ENCODE measurements at regions not wholly inside any gene's neighbourhood (a gene's known extent, or its start where the extent isn't known, plus 50 kb on each side); places are given as distances from the start of the nearest gene placed in this dataset.

DNA sequence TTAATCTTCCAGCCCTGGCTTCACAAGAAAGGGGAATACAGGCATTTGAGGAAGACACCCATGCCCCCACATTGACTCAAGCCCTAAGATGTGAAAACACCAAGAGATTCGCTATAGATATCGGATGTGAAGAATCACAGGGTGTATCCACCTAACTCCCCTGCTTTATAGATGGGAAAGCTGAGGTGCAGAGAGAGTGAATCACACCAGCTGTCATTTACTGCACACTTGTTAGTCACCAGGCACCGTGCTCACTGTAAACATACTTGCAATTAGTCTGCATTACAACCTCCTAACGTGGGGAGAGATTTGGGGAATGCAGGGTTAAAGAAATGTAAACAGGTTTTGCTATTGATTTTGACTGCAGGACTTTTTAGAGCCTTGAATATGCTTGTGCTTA, 325.5 kb downstream of the C16orf95 start:
- Mint-ChIP-seq H3K4me3 (no peak overlapping the region), H3K9me3 (no peaks in the 10 kb centered on the region), H3K36me3 (ENCODE audit: insufficient read depth) (no peaks in the 10 kb centered on the region), H3K4me1 (peaks cover 5% of the 10 kb centered on the region), H3K27ac (ENCODE audit: low read depth) (no peak overlapping the region), H3K27me3 (peaks cover 66% of the 10 kb centered on the region)
- DNase-seq (ENCODE audit: low spot score in 2 of 2) = no peak
- ATAC-seq (replicated peaks; ENCODE audit: extremely low read depth, poor library complexity, severe bottlenecking) = no peak

DNA sequence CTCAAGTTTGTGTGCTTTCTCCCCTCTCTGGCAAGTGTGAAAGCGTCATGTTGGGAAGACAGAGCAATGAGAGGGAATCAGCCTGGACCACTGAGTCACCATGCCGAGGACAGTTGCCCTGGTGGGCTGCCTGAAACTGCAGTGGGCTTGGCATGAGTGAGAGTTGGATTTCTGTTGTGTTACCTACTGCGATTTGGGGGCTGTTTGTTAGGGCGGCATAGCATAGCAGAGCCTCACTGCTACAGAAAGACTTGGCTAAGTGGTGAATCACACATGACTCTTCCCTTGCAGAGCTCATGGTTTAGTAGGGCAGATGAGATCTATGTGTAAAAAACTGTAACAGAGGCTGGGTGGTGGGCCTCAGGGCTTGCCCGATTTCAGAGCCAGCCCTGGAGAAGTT, 324.6 kb downstream of the C16orf95 start:
- ATAC-seq (replicated peaks; ENCODE audit: extremely low read depth, poor library complexity, severe bottlenecking) = no peak
- Mint-ChIP-seq H3K36me3 (ENCODE audit: insufficient read depth) (no peaks in the 10 kb centered on the region), H3K27me3 (peaks cover 75% of the 10 kb centered on the region), H3K4me3 (no peak overlapping the region), H3K9me3 (no peaks in the 10 kb centered on the region), H3K27ac (ENCODE audit: low read depth) (no peak overlapping the region), H3K4me1 (peaks cover 5% of the 10 kb centered on the region)
- DNase-seq (ENCODE audit: low spot score in 2 of 2) = no peak

DNA sequence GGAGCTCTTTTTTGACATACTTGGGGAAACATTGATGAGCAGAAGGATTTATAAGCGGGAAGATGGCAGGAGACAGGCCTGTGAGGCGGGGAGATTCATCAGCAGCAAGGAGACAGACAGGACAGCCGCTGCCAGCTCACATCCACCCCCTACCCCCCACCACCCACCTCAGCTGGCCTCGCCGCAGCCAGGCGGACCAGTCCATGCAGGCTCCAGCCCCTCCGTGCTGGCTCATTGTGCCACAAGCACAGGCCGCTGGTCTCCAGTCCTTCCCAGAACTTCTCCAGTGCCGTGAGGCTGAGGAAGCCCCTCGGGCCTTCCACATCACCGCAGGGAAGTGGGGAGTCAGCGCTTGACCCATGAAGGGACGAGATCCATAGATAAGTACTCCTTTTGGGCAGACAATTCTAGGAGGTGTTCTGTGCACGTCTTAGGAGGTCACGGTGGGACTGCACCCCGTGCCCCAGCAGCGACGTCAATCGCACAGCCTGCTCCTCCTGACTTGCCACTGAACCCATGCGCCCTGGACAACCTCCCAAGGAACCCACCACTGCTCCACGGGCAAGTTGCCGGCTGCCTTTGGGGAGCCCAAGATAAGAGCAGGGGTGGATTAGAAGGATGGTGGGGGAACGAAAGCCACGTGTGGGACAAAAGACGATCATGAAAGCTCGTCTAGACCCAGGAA, 323.6 kb downstream of the C16orf95 start:
- Mint-ChIP-seq H3K4me3 (no peak overlapping the region), H3K36me3 (ENCODE audit: insufficient read depth) (no peaks in the 10 kb centered on the region), H3K27ac (ENCODE audit: low read depth) (no peak overlapping the region), H3K9me3 (no peaks in the 10 kb centered on the region), H3K27me3 (peaks cover 69% of the 10 kb centered on the region), H3K4me1 (peaks cover 5% of the 10 kb centered on the region)
- ATAC-seq (replicated peaks; ENCODE audit: extremely low read depth, poor library complexity, severe bottlenecking) (no peak), DNase-seq (ENCODE audit: low spot score in 2 of 2) (no peak)

DNA sequence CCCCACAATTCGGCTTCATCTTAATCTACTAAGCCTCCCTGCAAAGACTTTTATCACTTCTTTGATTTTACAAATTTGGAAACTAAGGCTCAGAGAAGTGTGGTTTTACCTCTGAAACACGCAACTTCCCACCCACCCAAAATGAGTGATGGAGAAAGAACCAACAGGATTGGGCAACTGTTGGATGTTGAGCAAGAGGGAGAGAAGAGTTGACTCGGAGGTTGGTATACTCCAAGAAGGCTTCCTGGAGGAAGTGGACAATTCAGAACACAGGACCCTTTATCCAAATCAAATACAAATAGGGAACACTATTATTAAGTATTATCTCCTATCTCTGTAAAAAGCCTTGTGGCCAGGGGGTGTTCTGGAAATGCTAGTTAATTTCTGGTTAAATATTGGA, 323.0 kb downstream of the C16orf95 start:
- H3K4me3 Mint-ChIP-seq = no peak overlapping the region
- peaks cover 5% of the 10 kb centered on the region for H3K4me1 Mint-ChIP-seq
- H3K27ac Mint-ChIP-seq (ENCODE audit: low read depth) = no peak overlapping the region
- DNase-seq (ENCODE audit: low spot score in 2 of 2) = no peak
- no peaks in the 10 kb centered on the region for H3K36me3 Mint-ChIP-seq (ENCODE audit: insufficient read depth)
- ATAC-seq (replicated peaks; ENCODE audit: extremely low read depth, poor library complexity, severe bottlenecking) = no peak
- no peaks in the 10 kb centered on the region for H3K9me3 Mint-ChIP-seq
- H3K27me3 Mint-ChIP-seq = peaks cover 63% of the 10 kb centered on the region

DNA sequence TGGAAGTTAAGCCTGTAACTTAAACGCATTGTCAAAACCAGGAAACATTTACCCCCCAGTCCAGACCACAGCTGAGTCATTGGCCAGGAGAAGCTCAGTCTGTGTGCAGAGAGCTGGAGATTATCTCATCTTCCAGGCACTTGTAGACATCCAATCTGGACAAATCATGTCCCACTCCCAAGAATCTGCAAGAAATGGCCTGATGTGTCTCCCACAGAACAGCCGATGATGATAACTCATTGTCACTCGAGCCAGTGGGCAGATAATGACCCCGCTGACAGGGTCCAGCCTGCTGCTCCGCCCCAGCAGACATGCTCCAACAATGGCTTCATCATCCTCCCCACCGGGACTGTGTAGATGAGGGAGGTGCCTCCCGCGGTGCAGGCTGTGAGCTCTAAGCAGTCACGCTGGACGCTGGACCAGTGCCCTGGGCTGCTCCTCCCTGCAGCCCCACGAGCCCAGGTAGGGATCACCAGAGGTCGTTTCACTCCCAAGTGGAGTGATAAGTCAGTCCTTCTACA, 322.5 kb downstream of the C16orf95 start:
- Mint-ChIP-seq H3K9me3 (no peaks in the 10 kb centered on the region), H3K4me3 (no peak overlapping the region), H3K27me3 (peaks cover 58% of the 10 kb centered on the region), H3K36me3 (ENCODE audit: insufficient read depth) (no peaks in the 10 kb centered on the region), H3K4me1 (peaks cover 5% of the 10 kb centered on the region), H3K27ac (ENCODE audit: low read depth) (no peak overlapping the region)
- no peak for DNase-seq (ENCODE audit: low spot score in 2 of 2)
- no peak for ATAC-seq (replicated peaks; ENCODE audit: extremely low read depth, poor library complexity, severe bottlenecking)

DNA sequence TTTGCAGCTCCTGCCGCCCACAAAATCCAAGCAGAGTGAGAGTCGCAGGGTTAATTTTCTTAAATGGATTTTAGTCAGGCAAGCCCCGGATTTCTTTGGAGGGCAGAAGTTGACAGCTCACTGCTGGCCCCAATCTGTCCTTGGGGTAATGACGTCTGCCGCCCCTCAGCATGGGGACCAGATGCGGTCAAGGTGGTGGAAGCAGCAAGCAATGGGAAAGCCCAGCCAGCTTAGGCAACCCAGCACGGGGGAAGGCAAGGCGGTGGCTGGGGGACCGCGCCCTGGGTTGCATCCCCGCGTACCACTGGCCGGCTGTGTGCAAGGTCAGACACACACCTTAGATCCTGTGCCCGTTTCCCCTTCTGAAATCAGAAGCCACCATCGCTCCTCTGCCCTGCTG, 321.7 kb downstream of the C16orf95 start:
- no peak for DNase-seq (ENCODE audit: low spot score in 2 of 2)

DNA sequence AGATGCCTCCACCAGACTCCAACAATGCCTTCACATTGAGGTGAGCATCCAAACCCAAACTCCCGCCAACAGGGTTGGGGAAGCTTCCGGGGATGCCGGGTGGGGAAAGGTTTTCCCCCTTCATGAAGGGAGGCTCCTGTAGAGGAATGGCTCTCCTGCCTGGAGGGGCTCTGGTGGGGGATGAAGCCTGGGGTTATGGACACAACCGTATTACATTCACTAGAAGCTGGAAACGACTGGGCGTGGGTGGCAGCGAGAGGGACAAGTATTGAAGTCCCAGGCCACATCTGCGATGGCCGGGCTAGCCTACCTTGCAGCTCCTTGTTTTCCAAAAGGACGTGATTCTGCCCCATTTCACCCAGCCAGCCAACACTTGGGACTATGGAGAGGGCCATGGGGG, 321.1 kb downstream of the C16orf95 start:
- ATAC-seq (replicated peaks; ENCODE audit: extremely low read depth, poor library complexity, severe bottlenecking) = no peak
- no peaks in the 10 kb centered on the region for H3K9me3 Mint-ChIP-seq
- H3K4me3 Mint-ChIP-seq = no peak overlapping the region
- DNase-seq (ENCODE audit: low spot score in 2 of 2) = no peak
- H3K4me1 Mint-ChIP-seq = no peaks in the 10 kb centered on the region
- peaks cover 44% of the 10 kb centered on the region for H3K27me3 Mint-ChIP-seq
- H3K36me3 Mint-ChIP-seq (ENCODE audit: insufficient read depth) = no peaks in the 10 kb centered on the region
- H3K27ac Mint-ChIP-seq (ENCODE audit: low read depth) = no peak overlapping the region

More for the DNA sequence above, 321.7 kb downstream of the C16orf95 start:
- no peak overlapping the region for H3K27ac Mint-ChIP-seq (ENCODE audit: low read depth)
- H3K36me3 Mint-ChIP-seq (ENCODE audit: insufficient read depth) = no peaks in the 10 kb centered on the region
- no peaks in the 10 kb centered on the region for H3K9me3 Mint-ChIP-seq
- peaks cover 50% of the 10 kb centered on the region for H3K27me3 Mint-ChIP-seq
- H3K4me1 Mint-ChIP-seq = peaks cover under 1% of the 10 kb centered on the region
- ATAC-seq (replicated peaks; ENCODE audit: extremely low read depth, poor library complexity, severe bottlenecking) = no peak
- H3K4me3 Mint-ChIP-seq = no peak overlapping the region

DNA sequence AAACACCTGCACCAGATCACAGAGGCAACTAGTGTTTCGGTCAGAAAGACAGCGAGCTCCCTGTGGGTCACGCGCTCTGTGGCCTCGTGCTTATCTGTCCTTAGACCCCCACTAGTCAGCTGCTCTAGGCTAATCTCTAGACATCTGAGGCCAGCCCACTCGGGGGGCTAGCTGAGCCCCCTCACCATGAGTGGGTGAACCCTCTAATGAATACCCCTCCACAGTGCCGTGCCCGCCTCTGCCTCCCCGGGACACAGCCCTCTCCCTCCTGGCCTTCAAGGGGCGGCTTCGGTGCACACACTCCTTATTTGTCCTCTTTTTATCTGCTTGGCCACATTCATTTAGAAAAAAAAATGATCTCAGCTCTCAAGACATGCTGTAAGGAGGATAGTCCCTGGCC, 320.1 kb downstream of the C16orf95 start:
- ATAC-seq (replicated peaks; ENCODE audit: extremely low read depth, poor library complexity, severe bottlenecking) = no peak
- H3K4me3 Mint-ChIP-seq = no peak overlapping the region
- H3K36me3 Mint-ChIP-seq (ENCODE audit: insufficient read depth) = no peaks in the 10 kb centered on the region
- no peak for DNase-seq (ENCODE audit: low spot score in 2 of 2)
- H3K9me3 Mint-ChIP-seq = no peaks in the 10 kb centered on the region
- H3K4me1 Mint-ChIP-seq = no peaks in the 10 kb centered on the region
- H3K27ac Mint-ChIP-seq (ENCODE audit: low read depth) = no peak overlapping the region
- peaks cover 34% of the 10 kb centered on the region for H3K27me3 Mint-ChIP-seq

DNA sequence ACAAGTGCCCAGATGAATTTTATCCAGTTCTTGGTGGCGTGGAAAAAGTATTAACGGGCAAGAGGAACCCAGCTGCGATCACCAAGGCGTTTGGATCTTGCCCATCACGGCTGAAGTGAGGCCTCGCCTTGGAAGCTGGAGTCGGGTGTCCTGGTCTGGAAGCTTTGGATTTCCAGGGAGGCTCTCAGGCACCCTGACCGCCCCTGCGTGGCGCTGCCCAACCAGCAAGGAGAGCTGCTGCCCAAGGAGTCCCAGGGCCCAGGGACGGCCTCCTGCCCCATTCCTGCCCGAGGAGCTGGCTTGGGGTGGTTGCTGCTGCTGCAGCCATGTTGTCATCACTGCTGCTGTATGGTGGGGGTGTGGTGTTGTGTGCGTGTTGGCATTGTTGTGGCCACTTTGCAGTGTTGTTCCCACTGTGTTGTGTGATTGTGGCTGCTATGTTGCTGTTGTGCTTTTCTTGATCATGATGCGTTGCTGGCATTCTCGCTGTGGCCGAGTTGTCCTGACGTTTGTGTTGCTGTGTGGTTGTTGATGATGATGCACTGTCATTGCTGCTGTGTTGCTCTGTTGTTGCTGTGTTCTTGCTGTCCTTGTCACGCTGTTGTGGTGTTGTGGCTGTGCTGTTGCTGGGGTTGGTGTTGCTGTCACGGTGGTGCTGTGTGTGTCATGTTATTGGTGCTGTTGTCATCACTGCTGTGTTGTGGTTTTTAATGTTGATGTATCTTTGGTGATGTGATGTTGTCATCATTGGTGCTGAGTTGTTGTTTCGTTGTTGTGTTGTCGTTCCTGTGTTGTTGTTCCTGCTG, 318.8 kb downstream of the C16orf95 start:
- Mint-ChIP-seq H3K4me1 (no peaks in the 10 kb centered on the region), H3K27me3 (peaks cover 21% of the 10 kb centered on the region), H3K9me3 (no peaks in the 10 kb centered on the region), H3K27ac (ENCODE audit: low read depth) (no peak overlapping the region), H3K36me3 (ENCODE audit: insufficient read depth) (no peaks in the 10 kb centered on the region), H3K4me3 (no peak overlapping the region)
- DNase-seq (ENCODE audit: low spot score in 2 of 2) (no peak), ATAC-seq (replicated peaks; ENCODE audit: extremely low read depth, poor library complexity, severe bottlenecking) (no peak)

DNA sequence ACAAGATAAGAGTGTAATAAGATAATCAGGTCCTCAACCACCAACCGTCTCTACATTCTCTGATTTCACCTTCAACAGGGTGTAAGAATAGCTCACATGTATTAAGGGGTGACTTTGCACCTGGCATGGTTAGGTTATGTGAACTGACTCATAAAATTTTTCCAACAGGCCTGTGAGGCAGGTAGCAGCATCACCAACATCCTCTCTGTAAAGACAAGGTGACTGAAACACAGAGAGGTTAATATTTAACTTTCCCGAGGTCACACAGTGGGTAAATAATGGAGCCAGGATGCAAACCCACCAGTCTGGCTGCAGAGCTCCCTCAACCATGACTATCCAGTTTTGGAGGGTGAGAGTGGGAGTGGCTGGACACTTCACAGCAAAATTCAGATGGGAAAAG, 317.2 kb downstream of the C16orf95 start:
- H3K9me3 Mint-ChIP-seq = no peaks in the 10 kb centered on the region
- H3K27me3 Mint-ChIP-seq = peaks cover 12% of the 10 kb centered on the region
- no peaks in the 10 kb centered on the region for H3K36me3 Mint-ChIP-seq (ENCODE audit: insufficient read depth)
- H3K4me1 Mint-ChIP-seq = no peaks in the 10 kb centered on the region
- ATAC-seq (replicated peaks; ENCODE audit: extremely low read depth, poor library complexity, severe bottlenecking) = no peak
- no peak overlapping the region for H3K27ac Mint-ChIP-seq (ENCODE audit: low read depth)
- H3K4me3 Mint-ChIP-seq = no peak overlapping the region
- DNase-seq (ENCODE audit: low spot score in 2 of 2) = no peak

DNA sequence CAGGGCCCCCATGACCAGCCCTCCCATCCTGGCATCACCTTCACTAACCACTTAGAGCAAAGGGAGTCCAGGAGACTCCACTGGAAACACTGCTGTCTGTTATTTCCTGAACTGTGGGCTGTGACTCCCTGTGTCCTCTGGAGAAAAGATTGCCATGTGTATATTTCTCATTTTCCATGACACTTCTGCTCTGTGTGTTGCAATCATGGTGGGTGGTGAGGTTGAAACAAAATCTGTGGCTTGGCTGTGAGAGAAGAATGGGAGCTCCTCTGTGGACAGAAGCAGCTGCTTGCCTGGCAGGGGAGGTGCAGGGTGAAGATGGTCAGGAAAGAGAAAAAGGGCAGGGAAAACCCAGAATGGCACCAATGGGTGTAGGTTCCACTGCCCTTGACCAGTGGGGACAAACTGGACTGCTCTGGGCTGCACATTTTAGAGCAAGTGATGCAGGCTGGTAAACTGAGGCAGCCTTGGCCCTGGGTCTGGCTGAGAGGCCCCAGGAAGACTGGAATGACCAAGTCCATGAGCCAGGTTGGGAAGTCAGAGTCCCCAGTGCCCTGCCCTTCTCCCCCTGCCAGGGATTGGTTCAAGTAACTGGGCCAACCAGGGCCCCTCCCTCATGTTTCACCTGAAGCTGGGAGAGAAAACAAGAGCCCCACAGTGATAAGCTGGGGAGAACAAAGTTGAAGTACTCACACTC, 314.3 kb downstream of the C16orf95 start:
- Mint-ChIP-seq H3K27me3 (peaks cover 12% of the 10 kb centered on the region), H3K36me3 (ENCODE audit: insufficient read depth) (no peaks in the 10 kb centered on the region), H3K4me3 (no peak overlapping the region), H3K27ac (ENCODE audit: low read depth) (no peak overlapping the region), H3K9me3 (no peaks in the 10 kb centered on the region), H3K4me1 (no peaks in the 10 kb centered on the region)
- ATAC-seq (replicated peaks; ENCODE audit: extremely low read depth, poor library complexity, severe bottlenecking) (no peak), DNase-seq (ENCODE audit: low spot score in 2 of 2) (no peak)

DNA sequence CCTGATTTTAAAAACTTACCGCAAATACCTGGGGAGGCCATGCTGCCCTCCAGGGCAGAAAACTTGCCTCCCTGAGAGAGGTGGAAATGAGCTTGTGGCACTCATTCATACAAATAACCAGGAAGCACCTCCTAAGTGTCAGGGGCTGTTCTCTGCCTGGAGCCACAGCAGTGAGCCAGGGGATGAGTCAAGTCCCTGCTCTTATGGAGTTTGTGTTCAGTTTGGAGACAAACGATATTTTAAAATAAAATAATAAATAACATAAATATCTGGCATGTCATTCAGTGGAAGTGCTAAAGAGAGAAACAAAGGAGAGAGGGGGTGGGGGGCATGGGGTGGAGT, 313.8 kb downstream of the C16orf95 start:
- H3K36me3 Mint-ChIP-seq (ENCODE audit: insufficient read depth) = no peaks in the 10 kb centered on the region
- H3K4me1 Mint-ChIP-seq = no peaks in the 10 kb centered on the region
- no peaks in the 10 kb centered on the region for H3K9me3 Mint-ChIP-seq
- no peak overlapping the region for H3K27ac Mint-ChIP-seq (ENCODE audit: low read depth)
- DNase-seq (ENCODE audit: low spot score in 2 of 2) (no peak), ATAC-seq (replicated peaks; ENCODE audit: extremely low read depth, poor library complexity, severe bottlenecking) (no peak)
- H3K27me3 Mint-ChIP-seq = peaks cover 12% of the 10 kb centered on the region
- H3K4me3 Mint-ChIP-seq = no peak overlapping the region

DNA sequence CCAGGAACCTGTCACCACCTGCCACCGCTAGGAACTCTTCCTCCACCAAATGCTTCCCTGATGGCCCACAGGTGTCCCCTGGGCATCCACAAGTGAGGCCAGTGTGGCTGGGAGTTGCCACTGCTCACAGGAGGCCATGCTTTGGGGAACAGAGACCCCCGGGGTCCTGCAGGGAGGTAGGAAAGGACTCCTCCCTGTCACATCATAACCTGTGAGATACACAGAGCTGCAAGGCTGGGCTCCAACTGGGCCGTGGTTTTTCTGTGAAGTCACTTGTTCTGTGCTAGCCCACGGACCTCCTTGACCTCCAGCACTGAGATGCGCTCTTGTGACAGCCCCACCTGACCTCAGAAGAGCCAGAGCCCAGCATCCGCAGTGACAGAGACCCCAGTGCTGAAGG, 311.2 kb downstream of the C16orf95 start:
- ATAC-seq (replicated peaks; ENCODE audit: extremely low read depth, poor library complexity, severe bottlenecking) (no peak), DNase-seq (ENCODE audit: low spot score in 2 of 2) (no peak)
- Mint-ChIP-seq H3K27me3 (peaks cover 12% of the 10 kb centered on the region), H3K36me3 (ENCODE audit: insufficient read depth) (no peaks in the 10 kb centered on the region), H3K4me1 (no peaks in the 10 kb centered on the region), H3K4me3 (no peak overlapping the region), H3K9me3 (no peaks in the 10 kb centered on the region), H3K27ac (ENCODE audit: low read depth) (no peak overlapping the region)
